Suppressor macrophage (primary cell): ENCODE measurements at regions not wholly inside any gene's neighbourhood (a gene's known extent, or its start where the extent isn't known, plus 50 kb on each side); places are given as distances from the start of the nearest gene placed in this dataset.
A peak's percentile ranks its signal among the peaks of the same experiment; 100 is the strongest.
"Not testable (repeated sequence)": the region's sequence is repeated elsewhere in the genome, so short reads cannot be mapped to it uniquely, and the experiment has no call there.

Experiments
- DNase-seq, 4 experiments: peaks; one replicate each; pipeline ENCODE4 v3.0.0-alpha.2; 2020 to 2022

- DNase-seq, result no peak
Measured at GRCh38 chr13:99734013-99734693, 232.9 kb downstream of the TM9SF2 start.

GRCh38 chr13:99733346-99733745, 232.1 kb downstream of the TM9SF2 start:
- no peak for DNase-seq

- no peak for DNase-seq
Measured at GRCh38 chr13:99731747-99732146, 230.5 kb downstream of the TM9SF2 start.

- no peak for DNase-seq
Measured at GRCh38 chr13:99730403-99730802, 229.1 kb downstream of the TM9SF2 start.

- no peak for DNase-seq
Measured at GRCh38 chr13:99729745-99730144, 228.5 kb downstream of the TM9SF2 start.

GRCh38 chr13:99727651-99728050, 226.4 kb downstream of the TM9SF2 start:
- not testable (repeated sequence) for DNase-seq

GRCh38 chr13:99726282-99726894, 225.1 kb downstream of the TM9SF2 start:
- no peak for DNase-seq

GRCh38 chr13:99725644-99726043, 224.4 kb downstream of the TM9SF2 start:
- no peak for DNase-seq

- DNase-seq, result no peak
Measured at GRCh38 chr13:99724633-99725517, 223.6 kb downstream of the TM9SF2 start.

- DNase-seq, result no peak
Measured at GRCh38 chr13:99723878-99724277, 222.6 kb downstream of the TM9SF2 start.

- DNase-seq, result no peak
Measured at GRCh38 chr13:99722931-99723330, 221.7 kb downstream of the TM9SF2 start.

- no peak for DNase-seq
Measured at GRCh38 chr13:99722338-99722818, 221.1 kb downstream of the TM9SF2 start.

- DNase-seq, result peak; percentile 52 to 67 (median 66)
Measured at GRCh38 chr13:99721606-99722337, 220.5 kb downstream of the TM9SF2 start.

- DNase-seq, result no peak
Measured at GRCh38 chr13:99717959-99718674, 216.8 kb downstream of the TM9SF2 start.

GRCh38 chr13:99709134-99709533, 207.9 kb downstream of the TM9SF2 start:
- no peak for DNase-seq

- DNase-seq, result no peak
Measured at GRCh38 chr13:99704390-99704789, 203.1 kb downstream of the TM9SF2 start.

- no peak for DNase-seq
Measured at GRCh38 chr13:99703908-99704307, 202.6 kb downstream of the TM9SF2 start.

- no peak for DNase-seq
Measured at GRCh38 chr13:99702687-99703319, 201.5 kb downstream of the TM9SF2 start.

GRCh38 chr13:99700468-99700867, 199.2 kb downstream of the TM9SF2 start:
- no peak for DNase-seq

GRCh38 chr13:99698816-99699099, 197.5 kb downstream of the TM9SF2 start:
- no peak for DNase-seq

GRCh38 chr13:99698010-99698815, 196.9 kb downstream of the TM9SF2 start:
- no peak for DNase-seq
